Fibroblast of pulmonary artery (primary cell): ENCODE measurements at regions not wholly inside any gene's neighbourhood (a gene's known extent, or its start where the extent isn't known, plus 50 kb on each side); places are given as distances from the start of the nearest gene placed in this dataset.

Experiments
- DNase-seq: peaks from one replicate; pipeline ENCODE4 v3.0.0-alpha.2; 2010; ENCODE audit warnings: low read depth
- H3K4me3 ChIP-seq: replicated peaks from 2 replicates; pipeline ENCODE4 v1.5.1; 2011; ENCODE audit warnings: low read depth, mild to moderate bottlenecking, control low read depth, low read length, moderate library complexity
- CTCF ChIP-seq: IDR thresholded peaks from 2 replicates; pipeline ENCODE4 v1.5.1; 2011; ENCODE audit warnings: mild to moderate bottlenecking, control low read depth, low read length, inconsistent platforms; ENCODE audit errors: missing control alignments

- H3K4me3 ChIP-seq = no peak overlapping the region
- DNase-seq = no peak
- TF ChIP-seq CTCF = no peak
Measured at GRCh38 chr2:139967665-139968064, 1187.5 kb upstream of the NXPH2 start.

GRCh38 chr2:139964721-139965440, 1184.7 kb upstream of the NXPH2 start:
- no peak for TF ChIP-seq CTCF
- H3K4me3 ChIP-seq = no peak overlapping the region
- no peak for DNase-seq

- DNase-seq = no peak
- H3K4me3 ChIP-seq = no peak overlapping the region
- TF ChIP-seq CTCF = no peak
Measured at GRCh38 chr2:139963863-139964355, 1183.7 kb upstream of the NXPH2 start.

GRCh38 chr2:139949242-139949972, 1169.2 kb upstream of the NXPH2 start:
- no peak for DNase-seq
- TF ChIP-seq CTCF = no peak
- H3K4me3 ChIP-seq = no peak overlapping the region

- no peak for DNase-seq
- TF ChIP-seq CTCF = no peak
Measured at GRCh38 chr2:139946690-139947089, 1166.5 kb upstream of the NXPH2 start.

GRCh38 chr2:139940686-139941085, 1160.5 kb upstream of the NXPH2 start:
- no peak for TF ChIP-seq CTCF
- H3K4me3 ChIP-seq = no peak overlapping the region
- DNase-seq = no peak

More at GRCh38 chr2:139946690-139947089, 1166.5 kb upstream of the NXPH2 start:
- H3K4me3 ChIP-seq = no peak overlapping the region

- H3K4me3 ChIP-seq = no peak overlapping the region
- no peak for DNase-seq
- TF ChIP-seq CTCF = no peak
Measured at GRCh38 chr2:139925903-139926302, 1145.7 kb upstream of the NXPH2 start.
